Psoas muscle (tissue), 7 donors: ENCODE measurements at regions not wholly inside any gene's neighbourhood (a gene's known extent, or its start where the extent isn't known, plus 50 kb on each side); places are given as distances from the start of the nearest gene placed in this dataset.

ENCODE experiments used
- ATAC-seq, 4 donors: fragments of 200-7000 bp; cut with Tn5 transposase; one replicate each; pipeline ENCODE4 v1.9.1; 2020; ENCODE audit warnings: moderate library complexity in 3 of 4, mild to moderate bottlenecking in 2 of 4
- DNase-seq, 2 donors: peaks; one replicate each; pipeline ENCODE4 v3.0.0-alpha.2; 2020
- H3K27ac ChIP-seq: fragments of 200-600 bp; one replicate; pipeline ENCODE4 v1.8.0; 2022
- H3K27me3 ChIP-seq, 3 donors: fragments of 200-600 bp in 1 of 3; one replicate each; pipeline versions ENCODE4 v1.6.1 to v1.8.0; 2013 to 2022; ENCODE audit warnings: low read length in 2 of 3, mild to moderate bottlenecking in 2 of 3, moderate library complexity in 1 of 3; ENCODE audit not compliant: insufficient read depth in 3 of 3
- H3K36me3 ChIP-seq, 2 donors: fragments of 200-600 bp in 1 of 2; one replicate each; pipeline versions ENCODE4 v1.6.1 to v1.8.0; 2013 to 2022; ENCODE audit warnings: low read depth in 1 of 2, mild to moderate bottlenecking in 1 of 2, moderate library complexity in 1 of 2; ENCODE audit not compliant: insufficient read depth in 1 of 2
- H3K4me1 ChIP-seq: fragments of 200-600 bp; one replicate; pipeline ENCODE4 v1.8.0; 2022
- H3K4me3 ChIP-seq: fragments of 200-600 bp; one replicate; pipeline ENCODE4 v1.8.0; 2022; ENCODE audit warnings: mild to moderate bottlenecking
- H3K9me3 ChIP-seq: fragments of 200-600 bp; one replicate; pipeline ENCODE4 v1.8.0; 2022
- WGBS, 3 donors: extraction: QIAGEN DNeasy Blood & Tissue Kit; methylation state at CpG; one replicate each; pipeline versions ENCODE4 v1.1.6 to v1.1.7; 2013; 5-methylcytosine and 5-hydroxymethylcytosine counted together
- intact Hi-C, 2 donors: fragments of 100-400 bp; cut with DNase I; formaldehyde crosslinking; loops; one replicate each; pipeline versions ENCODE4 v1.11.0 to v1.14.2; 2022
- TF ChIP-seq, protein P1 (sequence below): fragments of 200-600 bp; IDR thresholded peaks from one replicate; pipeline ENCODE4 v1.8.0; 2022; ENCODE audit warnings: antibody characterized with exemption
- donor health status: healthy with polysubstance abuse.
- donor health status: DM: no; HTN: no; CAD: no; lungs with moderate emphysema.
- donor health status: Bipolar disorder and iron deficiency.
- donor health status: healthy.
- donor health status: DM: yes; HTN: yes; CAD: no.
- donor health status: DM: no; HTN: no; CAD: no.
- donor health status: DM: yes; HTN: yes; CAD: no.

DNA sequence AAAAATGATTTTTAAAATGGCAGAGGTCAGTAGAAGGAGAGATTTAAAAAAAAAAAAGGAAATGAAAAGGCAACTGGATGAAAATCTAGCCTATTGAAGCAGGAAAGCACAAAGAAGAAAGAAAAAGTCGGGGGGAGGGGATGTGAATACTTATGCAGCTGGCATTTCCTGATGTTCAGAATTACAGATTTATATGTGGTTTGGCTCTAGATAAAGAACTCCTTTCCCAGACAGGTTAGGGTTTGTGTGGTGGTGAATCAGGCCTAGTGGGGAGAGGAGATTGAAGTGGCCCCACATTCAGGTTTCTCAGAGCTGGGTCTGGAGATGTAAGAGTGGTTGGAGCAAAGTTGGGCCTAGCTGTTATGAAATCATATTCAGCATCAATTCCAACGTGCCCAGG lies 394.4 kb downstream of the FIGN start:
- Histone ChIP-seq H3K27ac (no peak overlapping the region), H3K4me3 (no peak overlapping the region), H3K9me3 (no peaks in the 10 kb centered on the region), H3K4me1 (no peaks in the 10 kb centered on the region), H3K36me3 (no peaks in the 10 kb centered on the region), H3K27me3 (no peaks in the 10 kb centered on the region)
- TF ChIP-seq, protein P1, sequence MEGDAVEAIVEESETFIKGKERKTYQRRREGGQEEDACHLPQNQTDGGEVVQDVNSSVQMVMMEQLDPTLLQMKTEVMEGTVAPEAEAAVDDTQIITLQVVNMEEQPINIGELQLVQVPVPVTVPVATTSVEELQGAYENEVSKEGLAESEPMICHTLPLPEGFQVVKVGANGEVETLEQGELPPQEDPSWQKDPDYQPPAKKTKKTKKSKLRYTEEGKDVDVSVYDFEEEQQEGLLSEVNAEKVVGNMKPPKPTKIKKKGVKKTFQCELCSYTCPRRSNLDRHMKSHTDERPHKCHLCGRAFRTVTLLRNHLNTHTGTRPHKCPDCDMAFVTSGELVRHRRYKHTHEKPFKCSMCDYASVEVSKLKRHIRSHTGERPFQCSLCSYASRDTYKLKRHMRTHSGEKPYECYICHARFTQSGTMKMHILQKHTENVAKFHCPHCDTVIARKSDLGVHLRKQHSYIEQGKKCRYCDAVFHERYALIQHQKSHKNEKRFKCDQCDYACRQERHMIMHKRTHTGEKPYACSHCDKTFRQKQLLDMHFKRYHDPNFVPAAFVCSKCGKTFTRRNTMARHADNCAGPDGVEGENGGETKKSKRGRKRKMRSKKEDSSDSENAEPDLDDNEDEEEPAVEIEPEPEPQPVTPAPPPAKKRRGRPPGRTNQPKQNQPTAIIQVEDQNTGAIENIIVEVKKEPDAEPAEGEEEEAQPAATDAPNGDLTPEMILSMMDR, result no peak
- DNase-seq (no peak), ATAC-seq (no peak)
- intact Hi-C loops, result loop anchor here (5.0 to 10.0 kb wide), 3 partner anchors 123 to 1086 kb away; no protein-coding TSS in a partner anchor
- WGBS, 3 donors, result 46 to 62% (median 53%) methylated on average over 2 of the region's 2 CpGs

DNA sequence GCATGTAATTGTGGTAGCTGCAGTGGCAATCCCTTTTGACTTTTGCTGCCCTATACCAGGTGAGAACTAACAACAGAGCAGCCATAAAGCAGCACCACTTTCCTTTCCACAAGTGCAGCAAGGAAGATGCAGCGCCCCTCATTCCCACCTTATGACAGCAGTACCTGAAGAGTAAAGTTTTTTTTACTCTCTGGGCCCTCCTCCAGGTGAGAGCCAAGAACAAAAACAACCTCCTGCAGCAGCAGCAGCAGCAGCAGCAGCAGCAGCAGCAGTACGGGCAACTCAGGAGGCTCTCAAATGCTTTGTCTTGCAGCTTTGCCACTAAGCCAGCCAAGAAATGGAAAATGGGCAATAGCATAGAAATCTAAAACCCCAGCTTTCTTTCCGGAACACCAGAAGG lies 397.5 kb downstream of the FIGN start:
- Histone ChIP-seq H3K9me3 (no peaks in the 10 kb centered on the region), H3K27ac (no peak overlapping the region), H3K27me3 (peaks cover 0 to 2% (median 0%) of the 10 kb centered on the region in 3 donors), H3K4me1 (no peaks in the 10 kb centered on the region), H3K36me3 (no peaks in the 10 kb centered on the region), H3K4me3 (no peak overlapping the region)
- intact Hi-C loops, result no loop called here
- WGBS, 3 donors, result 59 to 67% (median 61%) methylated on average over 3 of the region's 3 CpGs
- no peak for DNase-seq
- ATAC-seq, result no peak
- TF ChIP-seq, protein P1, result no peak

DNA sequence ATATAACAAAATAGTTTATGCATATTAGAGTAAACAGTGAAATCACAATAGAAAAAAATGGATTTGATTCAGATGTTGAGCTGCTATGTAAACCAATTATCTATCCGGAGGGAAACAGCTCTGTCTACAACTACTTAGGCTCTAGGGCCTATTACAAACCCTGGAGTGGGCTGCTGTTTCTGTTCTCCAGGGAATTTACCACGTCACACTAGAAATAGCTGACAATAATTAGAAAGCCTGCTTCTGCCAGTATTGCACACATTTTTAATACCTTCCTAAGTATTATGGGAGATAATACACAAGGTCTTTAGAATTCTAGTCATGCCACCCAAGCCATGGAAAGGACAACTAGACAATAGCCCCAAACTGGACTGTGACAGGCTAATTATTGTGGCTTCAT lies 411.1 kb downstream of the FIGN start:
- Histone ChIP-seq H3K27ac (no peak overlapping the region), H3K27me3 (no peaks in the 10 kb centered on the region), H3K4me3 (no peak overlapping the region), H3K4me1 (no peaks in the 10 kb centered on the region), H3K9me3 (no peaks in the 10 kb centered on the region), H3K36me3 (no peaks in the 10 kb centered on the region)
- TF ChIP-seq, protein P1, result no peak
- WGBS, 3 donors, result 31 to 47% (median 32%) methylated on average over 2 of the region's 2 CpGs
- intact Hi-C loops, result no loop called here
- DNase-seq (no peak), ATAC-seq (no peak)

DNA sequence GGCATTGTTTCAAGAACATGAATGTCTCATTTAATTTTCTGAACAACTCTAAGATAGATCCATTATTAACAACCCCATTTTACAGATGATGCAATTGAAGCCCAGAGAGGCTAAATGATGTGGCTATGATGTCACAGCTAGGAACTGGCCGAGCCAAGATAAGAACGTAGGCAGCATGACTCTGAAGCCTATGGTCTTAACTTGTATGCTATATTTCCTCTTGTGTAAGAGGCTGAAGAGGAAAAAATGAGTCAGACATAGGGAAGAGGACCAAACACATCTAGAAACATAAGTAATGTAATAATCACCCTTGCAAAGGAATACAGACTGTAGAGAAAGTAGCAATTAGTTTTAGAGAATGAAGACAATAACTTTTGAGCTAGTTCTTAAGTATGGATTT lies 416.8 kb downstream of the FIGN start:
- no peak for DNase-seq
- no peaks in the 10 kb centered on the region for H3K9me3 ChIP-seq
- no peaks in the 10 kb centered on the region for H3K36me3 ChIP-seq
- no peak for ATAC-seq
- intact Hi-C loops, result no loop called here
- no peaks in the 10 kb centered on the region for H3K4me1 ChIP-seq
- H3K4me3 ChIP-seq, result no peak overlapping the region
- H3K27ac ChIP-seq, result no peak overlapping the region
- no peaks in the 10 kb centered on the region for H3K27me3 ChIP-seq
- WGBS, 3 donors, result 78 to 90% (median 83%) methylated on average over 2 of the region's 2 CpGs
- TF ChIP-seq, protein P1, result no peak

DNA sequence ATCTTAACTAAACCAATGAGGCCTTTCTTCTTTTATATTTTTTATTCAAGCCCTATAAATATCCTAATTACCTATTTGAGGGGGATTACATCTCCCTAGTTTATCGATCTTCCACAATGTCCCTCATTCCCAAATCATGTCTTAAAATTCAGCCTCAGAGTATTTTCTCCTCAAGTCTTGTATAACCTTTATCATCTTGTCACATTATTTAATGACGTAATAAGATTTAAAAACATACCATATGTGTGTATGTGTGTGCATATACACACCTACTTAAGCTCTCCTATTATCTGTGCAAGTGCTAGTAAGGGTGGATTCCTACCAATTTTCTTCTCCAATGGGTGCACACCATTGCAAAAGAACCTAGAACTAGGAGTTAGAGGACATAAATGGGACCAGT lies 421.1 kb downstream of the FIGN start:
- Histone ChIP-seq H3K4me3 (no peak overlapping the region), H3K27me3 (peaks cover 0 to 2% (median 0%) of the 10 kb centered on the region in 3 donors), H3K4me1 (no peaks in the 10 kb centered on the region), H3K36me3 (no peaks in the 10 kb centered on the region), H3K27ac (no peak overlapping the region), H3K9me3 (no peaks in the 10 kb centered on the region)
- intact Hi-C loops, result no loop called here
- ATAC-seq (no peak), DNase-seq (no peak)
- WGBS, 3 donors, result 87 to 93% (median 91%) methylated on average over 2 of the region's 2 CpGs
- TF ChIP-seq, protein P1, result no peak
